Peyer's patch (tissue), 4 donors: ENCODE measurements at regions not wholly inside any gene's neighbourhood (a gene's known extent, or its start where the extent isn't known, plus 50 kb on each side); places are given as distances from the start of the nearest gene placed in this dataset.

Experiments
- CTCF ChIP-seq, 6 experiments: fragments of 450-650 bp in 4 of 6; fragments of 200-600 bp in 2 of 6; sonication (generic) in 1 of 6; IDR thresholded peaks; one replicate each; pipeline ENCODE4 v1.5.1; 2017 to 2019; ENCODE audit warnings: antibody characterized with exemption in 6 of 6, mild to moderate bottlenecking in 3 of 6, moderate library complexity in 1 of 6
- POLR2A ChIP-seq, 2 donors: fragments of 450-650 bp; IDR thresholded peaks; one replicate each; pipeline ENCODE4 v1.5.1; 2017; ENCODE audit warnings: antibody characterized with exemption in 2 of 2, mild to moderate bottlenecking in 2 of 2, moderate library complexity in 2 of 2

GRCh38 chr10:59075576-59075975 is 100.9 kb upstream of the PHYHIPL start:
- no peak for TF ChIP-seq CTCF (IDR thresholded peaks at IDR 0.05)
- no peak for TF ChIP-seq POLR2A (IDR thresholded peaks at IDR 0.05)
